ENCODE measurements at regions not wholly inside any gene's neighbourhood (a gene's known extent, or its start where the extent isn't known, plus 50 kb on each side); places are given as distances from the start of the nearest gene placed in this dataset.

DNA sequence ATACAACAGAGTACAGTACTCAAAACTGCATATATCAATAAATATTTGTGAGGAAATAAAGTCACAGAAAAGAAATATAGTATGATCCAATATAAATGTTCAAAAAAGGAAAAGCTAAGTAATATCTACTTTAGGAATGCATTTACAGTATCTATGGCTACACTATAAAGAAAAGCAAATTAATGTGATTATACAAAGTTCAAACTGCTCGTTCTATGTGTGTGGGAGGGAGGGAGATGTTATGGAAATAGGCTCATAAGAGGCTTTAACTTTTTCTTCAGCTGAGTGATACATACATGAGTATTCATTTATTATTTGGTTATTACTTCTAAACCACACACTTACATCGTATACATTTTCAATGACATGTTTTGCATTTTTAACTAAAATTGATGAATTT is 377.7 kb upstream of the AGTR1 start:
- DNase-seq: no peak

DNA sequence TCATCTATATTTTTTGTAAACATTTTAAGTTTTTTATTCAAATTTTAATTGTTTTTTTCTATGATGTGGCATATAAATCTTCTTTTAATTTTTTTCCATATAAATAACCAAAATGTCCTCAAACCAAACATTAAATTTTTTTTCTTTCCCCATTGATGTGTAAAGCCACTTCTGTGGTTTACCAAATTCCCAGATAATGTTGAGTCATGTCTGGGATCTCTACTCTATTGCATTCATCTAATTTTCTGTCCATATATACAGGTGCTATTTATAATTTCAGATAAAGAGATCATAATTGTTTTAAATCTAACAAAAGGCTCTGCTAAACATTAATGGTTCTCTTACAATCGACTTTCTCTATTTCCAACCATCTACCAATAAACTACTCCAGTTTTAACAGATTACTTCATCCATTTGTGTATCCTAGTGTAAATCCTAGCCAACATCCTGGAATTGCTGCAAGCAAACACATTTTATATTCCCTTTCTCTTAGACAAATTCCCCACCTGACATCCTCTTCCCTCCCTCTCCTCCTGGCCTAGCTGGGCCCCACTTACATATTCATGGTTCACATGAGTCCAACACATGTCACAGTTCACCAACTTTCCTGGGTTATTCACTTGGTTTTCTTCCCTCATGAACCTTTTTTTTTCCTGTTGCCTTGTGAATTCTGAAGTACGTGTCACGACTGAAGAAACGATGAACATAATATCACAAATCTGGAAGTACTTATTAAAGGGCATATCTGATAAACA is 368.0 kb upstream of the AGTR1 start:
- DNase-seq: no peak

DNA sequence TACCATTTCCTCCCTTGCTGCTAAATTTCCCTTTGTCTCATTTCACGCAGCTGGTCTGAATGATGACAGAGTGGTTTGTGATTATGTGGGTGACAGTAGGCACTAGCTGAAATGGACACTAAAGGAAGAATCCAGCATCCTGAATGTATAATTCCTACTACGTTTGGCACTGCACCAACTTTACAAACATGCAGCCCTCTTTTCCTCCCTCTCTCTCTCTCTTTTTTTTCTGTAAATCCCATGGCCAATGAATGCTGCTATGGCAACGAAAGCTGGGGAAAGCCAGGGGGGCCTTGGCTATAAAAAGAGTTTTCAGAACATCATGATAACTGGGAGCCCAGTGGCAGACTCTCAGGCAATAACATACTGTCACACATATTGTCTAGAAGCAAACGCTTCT is 367.2 kb upstream of the AGTR1 start:
- DNase-seq: no peak

DNA sequence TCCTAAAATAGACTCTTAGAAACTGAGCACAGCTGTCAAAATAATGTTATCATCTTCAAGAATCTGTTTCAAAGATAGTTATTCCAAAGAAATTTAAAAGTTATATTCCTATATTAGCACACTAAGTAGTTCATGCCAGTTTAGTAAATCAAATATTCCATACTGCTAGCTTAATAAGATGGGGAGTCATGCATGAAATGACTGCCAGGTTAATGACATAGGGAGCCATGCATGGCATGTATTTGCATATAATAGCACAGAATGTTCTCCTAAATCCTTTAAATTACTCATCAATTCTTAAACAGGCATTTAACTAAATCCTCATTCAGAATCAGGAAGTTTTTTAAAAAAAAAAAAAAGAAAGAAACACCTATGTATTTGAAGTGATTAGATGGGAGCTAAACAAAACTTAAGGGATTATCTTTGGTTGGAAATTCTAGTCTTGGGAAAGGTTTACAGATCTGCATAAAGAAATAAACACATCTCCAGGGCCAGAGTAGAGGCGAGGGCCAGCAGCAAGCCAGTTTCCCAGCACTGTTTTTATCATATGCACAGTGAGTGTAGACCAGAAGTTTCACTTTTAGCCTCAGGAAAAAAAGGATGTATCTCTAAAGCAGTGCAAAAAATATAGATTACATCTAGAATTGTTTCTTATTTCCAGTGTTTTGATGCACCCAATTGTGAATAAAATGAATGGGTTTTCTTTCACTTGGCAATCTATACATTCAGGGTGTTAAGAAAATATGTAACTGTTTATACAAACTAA is 366.4 kb upstream of the AGTR1 start:
- DNase-seq: no peak

DNA sequence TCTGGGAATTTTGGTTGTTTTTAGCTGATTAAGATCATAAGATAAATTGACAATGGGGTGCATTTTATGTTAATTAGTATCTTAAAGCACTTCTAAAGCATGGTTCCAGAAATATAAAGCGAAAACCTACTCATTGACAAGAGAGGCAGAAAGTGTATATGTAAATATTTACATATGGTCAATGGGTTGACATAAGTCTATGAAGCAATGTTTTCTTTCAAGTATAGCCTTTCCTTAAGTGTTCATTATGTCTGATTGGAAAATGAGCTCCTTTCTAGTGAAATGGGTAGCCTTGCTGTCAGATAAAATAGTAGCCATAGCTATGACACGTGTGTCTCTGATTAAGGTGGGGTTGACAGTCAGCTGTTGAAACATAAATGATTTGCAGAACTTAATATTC is 365.2 kb upstream of the AGTR1 start:
- no peak for DNase-seq

DNA sequence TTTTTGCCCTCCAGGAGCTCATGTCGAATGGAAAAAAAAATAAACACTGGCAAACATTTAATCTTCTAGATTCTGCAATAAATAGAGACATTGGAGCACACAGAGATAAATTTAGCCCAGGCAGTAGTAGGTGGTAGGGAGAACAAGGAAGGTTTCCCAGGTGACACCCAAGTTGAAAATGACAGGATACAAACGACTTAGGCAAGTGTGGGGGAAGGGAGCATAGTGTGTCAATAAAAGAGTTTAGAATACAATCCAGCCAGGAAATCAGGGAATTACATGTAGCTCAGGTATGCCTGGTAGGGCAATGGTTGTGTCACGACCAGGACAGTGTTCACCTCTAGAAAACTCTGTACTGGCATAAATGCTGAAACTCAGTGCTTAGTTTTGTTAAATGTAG is 364.6 kb upstream of the AGTR1 start:
- no peak for DNase-seq

DNA sequence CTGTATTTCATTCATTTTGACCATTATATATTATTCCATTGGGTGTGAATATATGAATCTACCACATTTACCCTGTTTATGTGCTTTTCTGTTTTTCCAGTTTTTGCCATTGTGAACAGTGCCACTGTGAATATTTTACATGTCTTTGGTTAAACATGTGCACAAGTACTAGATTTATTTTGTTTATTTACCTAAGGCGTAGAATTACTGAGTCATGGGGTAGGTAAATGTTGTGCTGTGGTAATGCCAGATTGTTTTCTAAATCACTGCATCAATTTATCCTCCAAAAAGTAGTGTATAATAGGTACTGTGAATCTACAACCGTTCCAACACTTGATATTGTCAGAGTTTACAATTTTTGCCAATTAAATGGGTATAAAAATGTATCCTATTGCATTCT is 362.1 kb upstream of the AGTR1 start:
- DNase-seq: no peak

DNA sequence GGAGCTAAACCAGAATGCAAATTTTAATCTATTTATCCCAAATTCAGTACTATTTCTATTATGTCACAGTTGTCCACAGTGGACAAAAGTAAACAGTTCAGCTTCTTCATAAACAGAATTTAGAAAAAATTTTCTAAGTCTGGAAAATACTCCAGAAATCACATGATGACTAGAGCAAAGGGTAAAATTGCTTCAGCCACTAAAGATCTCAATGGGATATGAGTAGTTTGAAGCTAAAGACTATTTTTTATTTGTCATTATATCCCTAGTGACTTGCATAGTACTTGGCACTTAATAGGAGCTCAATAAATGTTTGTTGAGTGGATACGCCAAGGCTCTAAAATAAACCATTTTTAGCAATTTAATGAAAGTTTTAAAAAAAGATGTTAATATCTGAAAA is 354.3 kb upstream of the AGTR1 start:
- no peak for DNase-seq

DNA sequence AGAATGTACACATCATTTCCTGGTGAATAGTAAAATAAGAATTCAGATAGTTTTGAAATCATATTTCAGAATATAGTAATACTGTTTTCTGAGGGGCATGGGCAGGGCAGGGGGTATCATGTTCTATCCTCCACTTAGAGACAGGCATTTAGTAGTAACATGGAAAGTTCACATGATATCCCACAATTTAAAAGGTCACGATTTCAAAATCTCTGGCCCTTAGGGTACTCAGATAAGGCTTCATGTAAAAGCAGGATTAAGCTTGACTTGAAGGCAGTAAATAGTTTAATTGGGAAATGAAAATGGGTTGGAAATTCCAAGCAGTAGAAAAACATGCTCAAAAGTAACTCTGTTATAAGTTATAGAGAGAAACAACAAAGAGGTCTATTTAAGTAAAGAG is 353.2 kb upstream of the AGTR1 start:
- DNase-seq: no peak

DNA sequence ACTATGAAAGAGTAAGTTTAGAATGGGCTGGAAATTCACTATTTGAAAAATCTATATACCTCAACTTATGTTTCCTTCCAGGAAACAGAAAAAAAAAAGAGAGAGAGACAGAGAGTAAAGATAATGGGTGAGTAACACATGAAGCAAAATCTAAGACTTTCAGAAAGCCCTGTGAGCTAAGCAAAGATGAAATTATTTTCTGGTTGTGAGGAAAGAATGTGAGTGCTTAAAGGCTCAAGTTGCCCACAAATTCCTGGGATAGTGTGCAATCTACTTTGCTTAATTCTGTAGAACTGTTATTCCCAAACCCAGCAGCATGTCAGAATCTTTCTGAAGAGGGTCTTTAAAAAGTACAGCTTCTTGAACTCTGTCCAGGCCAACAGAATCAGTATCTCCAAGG is 337.7 kb upstream of the AGTR1 start:
- DNase-seq: no peak

DNA sequence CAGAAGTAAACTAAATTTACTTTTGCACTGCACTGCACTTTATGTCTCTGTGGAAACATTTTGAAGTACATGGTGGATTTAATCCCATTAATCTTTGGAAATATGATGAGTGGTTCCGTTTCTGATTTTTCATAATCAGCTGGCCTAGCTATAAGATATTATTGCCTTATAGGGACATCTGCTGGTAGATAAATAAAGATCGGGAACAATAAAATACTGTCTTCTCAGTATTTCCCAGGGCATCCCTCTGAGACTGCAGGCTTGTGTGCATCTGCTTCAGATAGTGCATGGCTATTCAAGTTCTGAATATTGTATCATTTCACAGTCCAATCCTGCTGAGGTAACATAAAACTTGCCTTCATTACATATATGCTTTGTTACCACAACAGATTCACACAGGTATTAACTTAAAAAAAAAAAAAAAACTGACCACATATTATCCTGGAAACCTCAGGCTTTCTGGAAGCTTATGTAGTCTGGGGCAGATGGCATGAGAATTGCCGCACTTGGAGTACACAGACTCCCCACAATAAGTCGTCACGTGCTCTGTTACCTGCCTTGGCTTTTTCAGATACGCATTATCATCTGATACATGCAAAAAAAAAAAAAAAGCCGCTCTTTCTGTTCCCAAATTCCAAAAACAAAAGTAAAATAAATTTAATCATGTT is 330.8 kb upstream of the AGTR1 start:
- DNase-seq: no peak

DNA sequence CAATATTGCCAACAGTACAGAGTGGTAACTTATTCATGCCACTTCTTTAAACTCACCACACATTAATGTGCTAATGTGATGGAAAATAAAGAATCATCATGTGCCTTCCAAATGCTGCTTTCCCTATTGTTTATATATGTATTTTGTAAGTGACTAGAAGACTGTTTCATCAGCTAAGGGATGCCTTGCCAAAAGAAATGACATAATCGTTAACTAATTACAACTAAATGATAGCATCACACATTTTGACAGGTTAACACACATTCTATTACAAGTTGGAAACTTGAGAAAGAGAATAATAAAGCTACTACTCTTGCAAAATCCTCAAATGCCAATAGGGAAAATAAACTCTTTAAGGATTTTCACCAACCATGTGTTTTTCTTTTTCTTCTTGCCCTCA is 329.9 kb upstream of the AGTR1 start:
- DNase-seq: no peak

DNA sequence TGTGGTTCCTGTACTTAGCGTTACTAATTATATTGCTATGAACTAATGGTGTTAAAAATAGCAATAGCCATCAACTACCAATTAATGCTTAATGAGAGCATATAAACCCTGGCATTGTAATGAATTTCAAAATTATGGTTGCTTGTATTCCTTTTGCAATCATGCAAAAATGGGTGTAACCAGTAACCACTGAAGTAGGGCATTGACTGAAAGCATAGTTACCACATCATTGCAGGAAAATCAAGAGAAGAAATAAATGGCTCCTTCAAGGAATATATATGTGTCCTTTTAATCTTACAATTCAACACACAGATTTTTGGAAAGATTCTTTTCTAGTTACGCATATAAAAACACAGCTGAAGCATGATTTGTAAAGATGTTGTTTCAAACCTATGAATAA is 328.3 kb upstream of the AGTR1 start:
- no peak for DNase-seq

DNA sequence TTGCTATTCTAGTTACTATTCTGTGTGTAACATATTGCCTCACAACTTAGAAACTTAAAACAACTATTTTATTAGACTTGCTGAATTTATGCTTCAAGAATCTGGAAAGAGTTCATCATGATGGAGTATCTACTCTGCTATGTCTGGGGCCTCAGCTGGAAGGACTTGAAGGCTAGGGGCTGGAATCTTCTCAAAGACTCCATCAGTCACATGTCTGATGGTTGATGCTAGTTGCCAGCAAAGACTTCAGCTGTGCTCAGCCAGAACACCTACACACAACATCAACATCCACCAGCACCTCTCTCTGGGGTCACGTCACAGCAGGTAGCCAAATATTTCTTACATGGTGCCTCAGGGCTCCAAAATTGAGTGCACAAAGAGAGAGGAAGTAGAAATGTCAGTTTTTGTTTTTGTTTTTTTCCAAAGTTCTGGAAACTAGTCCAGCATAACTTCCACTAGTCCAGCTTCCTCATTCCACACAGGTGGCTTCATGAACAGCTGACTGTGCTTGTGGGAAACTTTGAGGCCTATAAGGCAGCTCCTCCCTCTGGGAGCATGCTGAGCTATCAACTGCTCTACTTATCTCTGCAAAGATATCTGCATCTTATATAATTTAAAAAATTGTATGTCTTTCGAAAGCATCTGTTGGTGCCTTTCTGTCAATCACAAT is 325.4 kb upstream of the AGTR1 start:
- no peak for DNase-seq

DNA sequence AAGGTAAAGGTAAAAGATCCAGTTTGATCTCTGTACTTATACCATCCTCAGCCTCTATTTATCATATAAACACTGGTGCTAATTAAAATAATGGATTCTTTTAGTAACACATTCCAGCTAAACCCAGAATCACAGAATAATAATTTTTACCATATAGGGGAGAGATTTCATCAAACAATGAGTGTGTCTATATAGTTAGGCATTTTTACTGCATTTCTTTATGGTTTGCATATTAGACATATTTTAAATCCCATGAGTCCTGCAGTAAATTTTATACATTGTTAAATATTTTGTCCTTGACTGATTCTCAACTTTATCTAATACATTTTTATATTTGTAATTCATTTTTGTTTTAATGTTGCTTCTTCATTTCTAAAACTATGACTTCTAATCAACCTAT is 323.7 kb upstream of the AGTR1 start:
- no peak for DNase-seq

DNA sequence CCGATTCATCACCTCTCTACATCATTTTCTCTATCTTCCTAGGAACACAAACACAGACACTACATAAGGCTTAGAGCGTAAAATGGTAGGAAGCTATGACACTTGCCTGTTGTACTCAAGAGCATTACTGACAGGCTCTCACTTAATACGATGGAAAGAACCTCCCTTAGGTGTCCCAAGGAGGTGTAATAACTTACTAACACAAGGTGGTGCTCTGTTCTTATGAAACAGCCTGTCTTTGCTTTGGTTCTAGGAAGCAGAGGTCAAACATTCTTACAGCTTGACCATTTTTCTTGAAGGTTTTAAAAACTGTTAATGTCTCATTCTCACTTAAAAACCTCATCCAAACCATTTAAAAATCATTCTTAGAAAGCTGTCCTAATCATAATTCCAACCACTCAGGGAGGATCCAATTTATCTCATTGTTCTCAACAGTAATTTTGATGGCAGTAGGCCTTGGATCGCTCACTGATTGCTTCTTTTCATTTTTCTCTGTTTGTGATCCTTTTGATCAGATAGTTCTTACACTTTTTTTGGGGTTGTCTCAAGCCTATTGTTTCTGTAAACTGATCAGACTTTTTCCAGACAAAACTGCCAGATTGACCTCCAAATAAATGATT is 317.8 kb upstream of the AGTR1 start:
- no peak for DNase-seq

DNA sequence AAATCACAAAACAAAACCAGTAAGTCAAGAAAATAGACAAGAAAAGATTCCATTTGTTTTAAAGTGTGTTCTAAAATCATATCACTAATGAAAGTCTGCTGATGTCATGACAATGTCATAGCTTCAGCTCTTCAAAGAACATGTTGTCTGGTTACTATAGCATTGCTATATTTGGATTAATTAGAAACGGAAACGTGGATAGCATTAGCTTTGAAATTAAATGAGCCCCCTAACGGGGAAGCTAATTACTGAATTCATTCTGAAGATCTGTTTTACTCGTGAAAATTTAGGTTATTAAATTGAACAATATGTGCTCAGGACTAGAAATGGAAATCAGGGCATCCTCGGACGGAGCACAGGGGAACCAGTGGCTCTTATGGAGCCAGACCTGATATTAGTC is 316.7 kb upstream of the AGTR1 start:
- no peak for DNase-seq

DNA sequence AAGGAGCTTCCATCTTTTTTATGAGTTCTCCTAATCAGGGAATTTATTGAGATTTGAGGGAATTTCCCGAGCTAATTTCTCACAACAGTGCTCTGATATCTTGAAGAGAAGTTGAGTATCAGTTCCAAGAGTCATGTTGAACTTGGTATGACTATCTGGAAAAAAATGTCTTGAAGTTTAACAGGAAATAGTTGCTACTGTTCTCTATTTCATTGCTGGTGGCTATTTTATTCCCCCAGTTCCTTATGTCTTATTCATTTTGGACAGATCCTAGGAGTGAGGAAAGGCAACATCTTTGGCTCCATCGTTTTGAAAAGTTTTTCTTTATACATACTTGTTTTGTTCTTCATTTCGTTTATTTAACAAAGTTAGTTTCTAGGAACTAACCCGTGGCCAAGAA is 307.8 kb upstream of the AGTR1 start:
- no peak for DNase-seq

DNA sequence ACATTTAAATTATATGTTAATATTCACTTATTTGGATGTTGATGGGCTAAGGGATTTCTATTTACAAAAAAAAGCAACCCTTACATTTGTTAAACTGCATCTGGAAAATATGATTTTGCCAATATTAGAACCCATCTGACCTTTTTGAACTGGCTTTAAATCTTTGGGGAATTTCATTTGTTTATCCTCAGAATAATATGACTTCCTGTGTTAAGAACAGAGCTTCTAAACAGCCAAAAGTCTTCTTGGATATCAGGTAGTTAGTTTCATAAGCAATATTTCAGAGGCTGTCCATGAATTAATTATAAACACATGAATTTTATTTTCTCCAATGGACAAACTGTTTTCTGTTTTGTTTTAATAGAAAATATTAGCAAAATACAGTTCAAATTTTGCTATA is 301.9 kb upstream of the AGTR1 start:
- no peak for DNase-seq

DNA sequence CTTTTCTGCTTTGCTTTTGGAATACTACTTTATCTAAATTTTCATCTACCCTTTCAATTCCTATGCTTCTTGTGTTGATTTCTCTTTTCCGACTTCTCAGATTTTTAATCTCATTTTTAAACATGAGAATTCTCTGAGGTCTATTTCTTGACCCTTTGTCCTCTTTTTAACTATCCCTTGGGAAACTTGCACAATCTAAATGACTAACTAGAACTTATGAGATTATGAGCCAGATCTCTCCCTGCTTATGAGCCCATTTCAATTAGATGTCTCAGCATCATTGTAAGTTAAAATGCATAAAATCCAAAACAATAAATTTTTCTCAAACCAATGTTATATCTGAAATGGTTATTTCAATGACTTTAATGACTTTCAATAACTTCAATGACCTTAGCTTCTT is 296.9 kb upstream of the AGTR1 start:
- DNase-seq: no peak

DNA sequence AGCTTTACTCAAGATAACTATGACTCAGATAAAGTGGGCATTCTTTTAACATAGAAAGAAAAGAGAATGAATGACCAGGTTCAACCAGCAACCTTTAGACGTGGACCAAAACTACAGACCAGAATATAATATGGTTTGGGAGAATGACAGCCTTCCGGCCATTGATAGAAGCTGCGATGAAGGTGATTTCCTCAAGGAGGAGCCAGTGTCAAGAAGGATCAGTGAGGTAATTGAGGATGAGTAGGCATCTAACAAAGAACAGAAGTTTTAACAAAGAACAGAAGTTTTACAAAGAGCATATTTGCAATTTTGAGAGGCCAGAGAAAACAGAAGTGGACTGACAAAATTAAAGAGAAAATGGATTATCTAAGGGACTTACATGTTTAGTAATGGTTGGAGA is 289.0 kb upstream of the AGTR1 start:
- no peak for DNase-seq

DNA sequence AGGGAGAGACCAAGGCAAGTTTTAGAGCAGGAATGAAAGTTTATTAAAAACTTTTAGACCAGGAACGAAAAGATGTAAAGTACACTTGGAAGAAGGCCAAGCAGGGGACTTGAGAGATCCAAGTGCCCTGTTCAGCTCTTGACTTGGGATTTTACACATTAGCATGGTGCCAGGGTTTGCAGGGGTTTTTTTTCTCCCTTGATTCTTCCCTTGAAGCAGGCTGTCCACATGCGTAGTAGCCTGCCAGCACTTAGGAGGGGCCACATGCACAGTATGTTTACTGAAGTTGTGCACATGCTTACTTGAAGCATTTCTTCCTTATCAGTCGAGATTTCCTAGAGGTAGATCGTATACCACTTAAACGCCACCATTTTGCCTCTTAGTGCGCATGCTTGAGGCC is 277.5 kb upstream of the AGTR1 start:
- no peak for DNase-seq
